Type B pancreatic cell (in vitro differentiated cells): ENCODE measurements at regions not wholly inside any gene's neighbourhood (a gene's known extent, or its start where the extent isn't known, plus 50 kb on each side); places are given as distances from the start of the nearest gene placed in this dataset.

Experiments
- DNase-seq: peaks from one replicate; pipeline ENCODE4 v3.0.0; 2021; ENCODE audit warnings: mixed read lengths; ENCODE audit not compliant: unreplicated experiment; ENCODE audit errors: extremely low spot score
- H3K27ac Mint-ChIP-seq: 2 replicates; pipeline ENCODE4 v1.8.0; 2021; ENCODE audit warnings: mild to moderate bottlenecking, mixed read lengths
- H3K27me3 Mint-ChIP-seq: 2 replicates; pipeline ENCODE4 v1.8.0; 2021; ENCODE audit warnings: mixed read lengths
- H3K36me3 Mint-ChIP-seq: 2 replicates; pipeline ENCODE4 v1.8.0; 2021; ENCODE audit warnings: mixed read lengths
- H3K4me1 Mint-ChIP-seq: one replicate; pipeline ENCODE4 v1.8.0; 2021; ENCODE audit warnings: mixed read lengths; ENCODE audit not compliant: unreplicated experiment
- H3K4me3 Mint-ChIP-seq: 2 replicates; pipeline ENCODE4 v1.8.0; 2021; ENCODE audit warnings: mild to moderate bottlenecking, mixed read lengths
- H3K9me3 Mint-ChIP-seq: 2 replicates; pipeline ENCODE4 v1.8.0; 2021; ENCODE audit warnings: mixed read lengths
- TF ChIP-seq, protein P1 (sequence below): fragments of 200-600 bp; sonication (generic); conservative IDR thresholded peaks from 2 replicates; pipeline ENCODE4 v1.5.0; 2021; ENCODE audit warnings: antibody characterized with exemption, mild to moderate bottlenecking

DNA sequence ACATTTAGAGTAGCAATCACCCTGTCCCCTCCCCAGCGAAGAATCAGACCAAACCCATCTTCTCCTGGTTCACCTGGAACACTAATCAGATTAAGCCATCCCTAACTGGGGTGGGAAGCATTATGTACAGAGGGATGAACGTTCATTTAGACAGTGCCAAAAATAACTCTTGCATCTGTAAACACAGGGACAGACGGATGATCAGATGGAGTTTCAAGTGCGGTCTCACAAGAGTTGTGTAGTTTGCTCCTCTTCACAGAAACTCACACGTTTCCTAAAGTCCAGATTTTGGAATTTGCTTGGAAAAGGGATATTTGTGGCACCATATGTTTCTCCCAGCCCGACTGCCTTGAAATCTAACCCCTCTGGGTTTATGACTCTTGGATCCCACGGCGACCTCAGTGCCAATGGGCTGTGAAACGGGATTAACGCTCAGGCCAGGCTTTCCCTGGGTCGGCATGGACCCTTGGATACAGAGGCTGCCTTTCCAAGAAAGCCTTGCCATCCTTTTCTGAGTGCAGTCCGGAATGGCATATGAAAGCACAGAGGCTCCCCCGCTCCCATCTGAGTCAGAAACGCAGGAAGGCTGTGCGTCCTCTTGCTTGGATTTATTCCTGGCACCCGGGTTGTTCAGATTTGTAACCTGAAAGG is 293.2 kb upstream of the HABP2 start:
- H3K4me3 Mint-ChIP-seq: no peak overlapping the region
- DNase-seq: no peak
- no peaks in the 10 kb centered on the region for H3K9me3 Mint-ChIP-seq
- no peaks in the 10 kb centered on the region for H3K36me3 Mint-ChIP-seq
- H3K4me1 Mint-ChIP-seq: peaks cover 29% of the 10 kb centered on the region
- no peak overlapping the region for H3K27ac Mint-ChIP-seq
- TF ChIP-seq, protein P1, sequence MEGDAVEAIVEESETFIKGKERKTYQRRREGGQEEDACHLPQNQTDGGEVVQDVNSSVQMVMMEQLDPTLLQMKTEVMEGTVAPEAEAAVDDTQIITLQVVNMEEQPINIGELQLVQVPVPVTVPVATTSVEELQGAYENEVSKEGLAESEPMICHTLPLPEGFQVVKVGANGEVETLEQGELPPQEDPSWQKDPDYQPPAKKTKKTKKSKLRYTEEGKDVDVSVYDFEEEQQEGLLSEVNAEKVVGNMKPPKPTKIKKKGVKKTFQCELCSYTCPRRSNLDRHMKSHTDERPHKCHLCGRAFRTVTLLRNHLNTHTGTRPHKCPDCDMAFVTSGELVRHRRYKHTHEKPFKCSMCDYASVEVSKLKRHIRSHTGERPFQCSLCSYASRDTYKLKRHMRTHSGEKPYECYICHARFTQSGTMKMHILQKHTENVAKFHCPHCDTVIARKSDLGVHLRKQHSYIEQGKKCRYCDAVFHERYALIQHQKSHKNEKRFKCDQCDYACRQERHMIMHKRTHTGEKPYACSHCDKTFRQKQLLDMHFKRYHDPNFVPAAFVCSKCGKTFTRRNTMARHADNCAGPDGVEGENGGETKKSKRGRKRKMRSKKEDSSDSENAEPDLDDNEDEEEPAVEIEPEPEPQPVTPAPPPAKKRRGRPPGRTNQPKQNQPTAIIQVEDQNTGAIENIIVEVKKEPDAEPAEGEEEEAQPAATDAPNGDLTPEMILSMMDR: no peak
- peaks cover 61% of the 10 kb centered on the region for H3K27me3 Mint-ChIP-seq

DNA sequence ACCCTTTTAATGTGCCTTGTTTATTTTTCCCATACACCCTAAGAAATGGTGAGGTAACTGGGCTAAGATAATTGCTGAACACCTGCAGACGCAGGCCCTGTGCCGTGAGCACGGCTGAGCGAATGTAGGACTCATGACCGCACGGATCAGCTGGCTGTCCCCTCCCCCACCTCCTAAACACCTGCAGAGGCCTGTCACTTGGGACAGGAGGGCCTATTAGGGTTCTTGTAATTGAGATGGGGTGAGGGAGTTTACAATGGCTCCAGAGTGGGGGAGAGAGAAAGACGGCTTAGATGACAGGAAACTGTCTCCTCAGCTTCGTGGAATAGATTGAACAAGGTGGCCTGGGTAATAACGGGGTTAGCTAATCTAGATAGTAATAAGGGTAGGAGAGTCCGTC is 291.7 kb upstream of the HABP2 start:
- Mint-ChIP-seq H3K4me3 (no peak overlapping the region), H3K4me1 (peaks cover 24% of the 10 kb centered on the region), H3K36me3 (no peaks in the 10 kb centered on the region), H3K27ac (no peak overlapping the region), H3K9me3 (no peaks in the 10 kb centered on the region), H3K27me3 (peaks cover 50% of the 10 kb centered on the region)
- no peak for DNase-seq
- TF ChIP-seq, protein P1: no peak

DNA sequence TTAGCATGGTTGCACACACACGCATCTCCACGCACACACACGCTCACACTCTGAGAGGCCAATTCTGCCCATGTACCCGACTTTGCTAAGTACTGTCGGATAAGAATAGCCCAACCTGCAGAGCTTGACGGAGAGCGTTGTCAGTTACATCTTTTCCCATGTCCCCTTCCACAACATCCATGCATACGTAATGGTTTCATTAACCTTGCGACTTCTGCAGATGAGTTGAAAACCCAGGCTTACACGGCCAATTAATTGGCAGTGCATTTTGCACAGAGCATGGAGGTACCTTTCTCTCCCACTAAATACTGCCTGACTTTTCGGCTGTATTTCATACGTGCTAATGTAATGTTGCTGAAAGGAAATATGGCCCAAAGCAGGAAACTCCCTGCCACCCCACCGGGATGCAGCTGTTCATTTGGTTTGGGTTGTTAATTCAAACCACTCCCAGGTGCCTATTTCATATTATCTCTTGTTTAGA is 291.2 kb upstream of the HABP2 start:
- Mint-ChIP-seq H3K27me3 (peaks cover 45% of the 10 kb centered on the region), H3K27ac (no peak overlapping the region), H3K36me3 (no peaks in the 10 kb centered on the region), H3K9me3 (no peaks in the 10 kb centered on the region), H3K4me1 (peaks cover 24% of the 10 kb centered on the region), H3K4me3 (no peak overlapping the region)
- TF ChIP-seq, protein P1: no peak
- DNase-seq: no peak

DNA sequence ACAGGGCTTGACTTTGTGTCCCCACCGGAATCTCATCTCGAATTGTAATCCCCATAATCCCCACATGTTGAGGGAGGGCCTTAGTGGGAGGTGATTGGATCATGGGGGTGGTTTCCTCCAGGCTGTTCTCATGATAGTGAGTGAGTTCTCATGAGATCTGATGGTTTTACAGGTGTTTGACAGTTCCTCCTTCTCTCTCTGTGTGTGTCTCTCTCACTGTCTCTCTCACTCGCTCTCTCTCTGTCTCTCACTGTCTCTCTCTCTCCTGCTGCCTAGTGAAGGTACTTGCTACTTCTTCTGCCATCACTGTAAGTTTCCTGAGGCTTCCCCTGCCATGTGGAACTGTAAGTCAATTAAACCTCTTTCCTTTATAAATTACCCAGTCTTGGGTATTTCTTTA is 289.8 kb upstream of the HABP2 start:
- no peak for DNase-seq
- Mint-ChIP-seq H3K4me1 (peaks cover 24% of the 10 kb centered on the region), H3K4me3 (no peak overlapping the region), H3K27me3 (peaks cover 40% of the 10 kb centered on the region), H3K9me3 (no peaks in the 10 kb centered on the region), H3K36me3 (no peaks in the 10 kb centered on the region), H3K27ac (no peak overlapping the region)
- TF ChIP-seq, protein P1: no peak

- H3K4me1 Mint-ChIP-seq: peaks cover 21% of the 10 kb centered on the region
Observed at GRCh38 chr10:113264333-113265131, 288.3 kb upstream of the HABP2 start.

More at GRCh38 chr10:113264333-113265131, 288.3 kb upstream of the HABP2 start:
- Mint-ChIP-seq H3K27me3 (peaks cover 34% of the 10 kb centered on the region), H3K9me3 (no peaks in the 10 kb centered on the region), H3K27ac (no peak overlapping the region), H3K4me3 (no peak overlapping the region), H3K36me3 (no peaks in the 10 kb centered on the region)
- TF ChIP-seq, protein P1: no peak
- DNase-seq: no peak
